SK-N-SH treated with all-trans-retinoic acid at 6 μM for 48 hours (cell line): ENCODE measurements at regions not wholly inside any gene's neighbourhood (a gene's known extent, or its start where the extent isn't known, plus 50 kb on each side); places are given as distances from the start of the nearest gene placed in this dataset.

Source experiments
- ARNTL ChIP-seq: fragments of 450-650 bp; formaldehyde crosslinking; IDR thresholded peaks from 2 replicates; pipeline ENCODE4 v1.5.0; 2020; ENCODE audit warnings: low read depth, mild to moderate bottlenecking, moderate library complexity, borderline replicate concordance
- CREB5 ChIP-seq: fragments of 250-450 bp; sonication (Bioruptor Pico); IDR thresholded peaks from 2 replicates; pipeline ENCODE4 v1.5.1; 2020; ENCODE audit warnings: low read depth, mild to moderate bottlenecking, moderate library complexity
- CSDC2 ChIP-seq: fragments of 250-450 bp; sonication (Bioruptor Pico); IDR thresholded peaks from 2 replicates; pipeline ENCODE4 v1.5.0; 2020; ENCODE audit warnings: mild to moderate bottlenecking, moderate library complexity
- CSRNP3 ChIP-seq: fragments of 250-450 bp; sonication (Bioruptor Pico); IDR thresholded peaks from 2 replicates; pipeline ENCODE4 v1.5.1; 2021; ENCODE audit warnings: mild to moderate bottlenecking, moderate library complexity
- TCF4 ChIP-seq: fragments of 250-450 bp; sonication (Bioruptor Pico); IDR thresholded peaks from 2 replicates; pipeline ENCODE4 v1.8.0; 2021; ENCODE audit warnings: mild to moderate bottlenecking, moderate library complexity, borderline replicate concordance
- ZFP3 ChIP-seq: fragments of 250-450 bp; sonication (Bioruptor Pico); IDR thresholded peaks from 2 replicates; pipeline ENCODE4 v1.5.0; 2020; ENCODE audit warnings: mild to moderate bottlenecking, moderate library complexity
- TF ChIP-seq, protein P1 (sequence below): fragments of 250-450 bp; sonication (Bioruptor Pico); IDR thresholded peaks from 2 replicates; pipeline ENCODE4 v1.8.0; 2020; ENCODE audit warnings: mild to moderate bottlenecking, moderate library complexity, borderline replicate concordance
- TF ChIP-seq, protein P2 (sequence below): fragments of 250-450 bp; sonication (Bioruptor Pico); IDR thresholded peaks from 2 replicates; pipeline ENCODE4 v1.5.0; 2020; ENCODE audit warnings: mild to moderate bottlenecking, moderate library complexity

- TF ChIP-seq CREB5, result no peak
- no peak for TF ChIP-seq TCF4
- TF ChIP-seq CSRNP3 (CRISPR knock-in tag), result no peak
- TF ChIP-seq, protein P1, sequence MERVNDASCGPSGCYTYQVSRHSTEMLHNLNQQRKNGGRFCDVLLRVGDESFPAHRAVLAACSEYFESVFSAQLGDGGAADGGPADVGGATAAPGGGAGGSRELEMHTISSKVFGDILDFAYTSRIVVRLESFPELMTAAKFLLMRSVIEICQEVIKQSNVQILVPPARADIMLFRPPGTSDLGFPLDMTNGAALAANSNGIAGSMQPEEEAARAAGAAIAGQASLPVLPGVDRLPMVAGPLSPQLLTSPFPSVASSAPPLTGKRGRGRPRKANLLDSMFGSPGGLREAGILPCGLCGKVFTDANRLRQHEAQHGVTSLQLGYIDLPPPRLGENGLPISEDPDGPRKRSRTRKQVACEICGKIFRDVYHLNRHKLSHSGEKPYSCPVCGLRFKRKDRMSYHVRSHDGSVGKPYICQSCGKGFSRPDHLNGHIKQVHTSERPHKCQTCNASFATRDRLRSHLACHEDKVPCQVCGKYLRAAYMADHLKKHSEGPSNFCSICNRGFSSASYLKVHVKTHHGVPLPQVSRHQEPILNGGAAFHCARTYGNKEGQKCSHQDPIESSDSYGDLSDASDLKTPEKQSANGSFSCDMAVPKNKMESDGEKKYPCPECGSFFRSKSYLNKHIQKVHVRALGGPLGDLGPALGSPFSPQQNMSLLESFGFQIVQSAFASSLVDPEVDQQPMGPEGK, result no peak
- no peak for TF ChIP-seq ZFP3
- no peak for TF ChIP-seq ARNTL
- TF ChIP-seq, protein P2, sequence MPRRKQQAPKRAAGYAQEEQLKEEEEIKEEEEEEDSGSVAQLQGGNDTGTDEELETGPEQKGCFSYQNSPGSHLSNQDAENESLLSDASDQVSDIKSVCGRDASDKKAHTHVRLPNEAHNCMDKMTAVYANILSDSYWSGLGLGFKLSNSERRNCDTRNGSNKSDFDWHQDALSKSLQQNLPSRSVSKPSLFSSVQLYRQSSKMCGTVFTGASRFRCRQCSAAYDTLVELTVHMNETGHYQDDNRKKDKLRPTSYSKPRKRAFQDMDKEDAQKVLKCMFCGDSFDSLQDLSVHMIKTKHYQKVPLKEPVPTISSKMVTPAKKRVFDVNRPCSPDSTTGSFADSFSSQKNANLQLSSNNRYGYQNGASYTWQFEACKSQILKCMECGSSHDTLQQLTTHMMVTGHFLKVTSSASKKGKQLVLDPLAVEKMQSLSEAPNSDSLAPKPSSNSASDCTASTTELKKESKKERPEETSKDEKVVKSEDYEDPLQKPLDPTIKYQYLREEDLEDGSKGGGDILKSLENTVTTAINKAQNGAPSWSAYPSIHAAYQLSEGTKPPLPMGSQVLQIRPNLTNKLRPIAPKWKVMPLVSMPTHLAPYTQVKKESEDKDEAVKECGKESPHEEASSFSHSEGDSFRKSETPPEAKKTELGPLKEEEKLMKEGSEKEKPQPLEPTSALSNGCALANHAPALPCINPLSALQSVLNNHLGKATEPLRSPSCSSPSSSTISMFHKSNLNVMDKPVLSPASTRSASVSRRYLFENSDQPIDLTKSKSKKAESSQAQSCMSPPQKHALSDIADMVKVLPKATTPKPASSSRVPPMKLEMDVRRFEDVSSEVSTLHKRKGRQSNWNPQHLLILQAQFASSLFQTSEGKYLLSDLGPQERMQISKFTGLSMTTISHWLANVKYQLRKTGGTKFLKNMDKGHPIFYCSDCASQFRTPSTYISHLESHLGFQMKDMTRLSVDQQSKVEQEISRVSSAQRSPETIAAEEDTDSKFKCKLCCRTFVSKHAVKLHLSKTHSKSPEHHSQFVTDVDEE (CRISPR knock-in tag), result no peak
- TF ChIP-seq CSDC2 (CRISPR knock-in tag), result no peak
These were observed 455.7 kb downstream of the SUCLA2 start for GRCh38 chr13:47545201-47546024.
